Activated CD4-positive, CD25-positive, alpha-beta regulatory T cell (primary cell): ENCODE measurements at regions not wholly inside any gene's neighbourhood (a gene's known extent, or its start where the extent isn't known, plus 50 kb on each side); places are given as distances from the start of the nearest gene placed in this dataset.

Experiments
- DNase-seq, 4 experiments: peaks; one replicate each; lab custom pipeline; 2025; lab: John Stamatoyannopoulos, UW

- no peak for DNase-seq
Observed at GRCh38 chr3:68467465-68467864, 464.9 kb downstream of the TAFA4 start.

DNA sequence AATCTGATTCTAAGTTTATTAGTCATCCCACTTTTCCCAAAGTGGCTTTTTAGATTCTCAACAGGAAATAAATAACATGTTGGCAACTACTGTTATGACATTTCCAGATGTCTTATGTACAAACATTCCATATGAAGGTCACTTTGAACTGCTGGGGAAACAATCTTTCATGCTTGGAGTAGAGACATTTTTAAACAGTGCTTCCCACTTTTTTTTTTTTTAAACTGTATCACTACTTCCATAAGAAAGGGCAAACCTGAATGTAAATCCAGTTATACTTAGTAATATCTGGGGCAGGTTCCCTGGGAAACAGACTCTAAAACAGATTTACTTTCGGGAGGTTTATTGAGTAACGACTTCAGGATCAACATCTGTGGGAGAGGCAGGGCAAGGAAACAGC is 473.8 kb downstream of the TAFA4 start:
- no peak for DNase-seq

- no peak for DNase-seq
Observed at GRCh38 chr3:68448510-68449383, 483.6 kb downstream of the TAFA4 start.

DNA sequence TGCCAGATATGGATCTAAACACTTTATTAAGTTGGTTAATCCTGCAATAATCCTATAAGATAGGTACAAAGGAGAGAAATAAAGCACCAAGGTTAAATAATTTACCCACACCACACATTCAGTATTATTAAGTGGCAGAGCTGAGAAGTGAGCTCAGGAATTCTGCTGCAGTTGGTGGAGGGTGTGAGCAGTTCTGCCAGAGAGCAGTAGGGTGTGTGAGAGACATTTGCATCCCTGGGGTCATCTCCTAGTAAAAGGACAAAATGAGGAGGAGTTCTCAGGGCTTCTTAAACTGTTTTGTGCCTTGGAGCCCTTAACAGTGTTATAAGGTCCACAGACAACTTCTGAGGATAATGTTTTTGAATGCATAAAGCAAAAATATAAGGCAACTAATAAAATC is 484.5 kb downstream of the TAFA4 start:
- no peak for DNase-seq

DNA sequence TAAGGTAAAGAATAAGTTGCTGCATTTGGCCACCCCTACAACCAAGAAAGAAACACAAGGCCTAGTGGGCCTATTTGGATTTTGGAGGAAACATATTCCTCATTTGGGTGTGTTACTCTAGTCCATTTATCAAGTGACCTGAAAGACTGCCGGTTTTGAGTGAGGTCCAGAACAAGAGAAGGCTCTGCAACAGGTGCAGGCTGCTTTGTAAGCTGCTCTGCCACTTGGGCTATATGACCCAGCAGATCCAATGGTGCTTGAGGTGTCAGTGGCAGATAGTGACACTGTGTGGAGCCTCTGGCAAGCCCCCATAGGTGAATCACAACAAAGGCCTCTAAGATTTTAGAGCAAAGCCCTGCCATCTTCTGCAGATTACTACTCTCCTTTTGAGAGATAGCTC is 491.3 kb downstream of the TAFA4 start:
- DNase-seq, result no peak

GRCh38 chr3:68436619-68437401 is 495.5 kb downstream of the TAFA4 start:
- no peak for DNase-seq

- DNase-seq, result no peak
Observed at GRCh38 chr3:68428495-68428894, 503.9 kb downstream of the TAFA4 start.

DNA sequence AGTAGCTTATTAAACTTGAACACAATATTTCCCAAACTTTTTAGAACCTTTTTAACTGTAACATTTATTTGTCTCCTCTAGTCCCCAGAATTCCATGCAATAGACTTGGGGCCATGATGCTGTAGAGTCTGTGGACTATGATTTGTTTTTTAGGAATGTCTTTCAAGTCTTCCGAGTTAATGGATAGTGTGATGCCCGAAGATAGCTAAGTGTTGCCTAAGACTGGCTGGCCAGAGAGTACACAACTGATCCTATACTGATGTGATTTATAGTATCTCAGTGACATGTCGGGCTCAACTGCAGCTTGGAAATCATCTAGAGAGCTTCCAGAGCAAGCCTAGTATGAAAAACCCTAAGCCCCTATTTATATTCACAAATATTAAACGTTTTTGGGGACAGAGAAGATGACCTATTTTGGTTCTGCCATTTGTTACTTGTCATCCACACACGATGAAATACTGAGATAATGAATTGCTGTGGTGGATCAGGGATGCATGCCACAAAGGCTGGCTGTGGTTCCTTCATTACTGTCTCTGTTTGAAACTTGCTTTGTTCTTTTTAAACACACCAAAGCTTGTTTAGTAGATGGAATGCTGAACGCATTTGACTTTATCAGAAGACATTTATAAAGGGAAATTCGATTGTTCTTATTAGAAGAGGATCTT is 507.4 kb downstream of the TAFA4 start:
- DNase-seq, result no peak

DNA sequence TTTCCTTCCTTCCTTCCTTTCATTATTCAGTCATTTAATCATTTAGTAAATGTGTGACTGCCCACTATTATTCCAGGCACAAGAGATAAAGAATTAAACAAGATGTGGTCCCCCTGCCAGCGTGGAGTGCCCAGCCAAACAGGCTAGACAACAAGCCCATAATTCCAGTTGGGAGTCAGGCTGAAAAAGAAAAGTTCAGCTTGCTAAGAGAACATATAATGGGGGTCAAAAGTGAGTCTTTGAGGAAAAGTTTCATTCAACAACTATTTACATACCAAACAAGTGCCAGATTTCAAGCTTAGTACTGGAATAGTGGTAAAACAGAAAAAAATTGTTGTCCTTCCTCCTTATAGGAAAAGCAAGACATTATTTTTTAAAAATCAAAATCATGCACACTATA is 523.7 kb downstream of the TAFA4 start:
- no peak for DNase-seq

- no peak for DNase-seq
Observed at GRCh38 chr3:68403741-68404140, 528.6 kb downstream of the TAFA4 start.

DNA sequence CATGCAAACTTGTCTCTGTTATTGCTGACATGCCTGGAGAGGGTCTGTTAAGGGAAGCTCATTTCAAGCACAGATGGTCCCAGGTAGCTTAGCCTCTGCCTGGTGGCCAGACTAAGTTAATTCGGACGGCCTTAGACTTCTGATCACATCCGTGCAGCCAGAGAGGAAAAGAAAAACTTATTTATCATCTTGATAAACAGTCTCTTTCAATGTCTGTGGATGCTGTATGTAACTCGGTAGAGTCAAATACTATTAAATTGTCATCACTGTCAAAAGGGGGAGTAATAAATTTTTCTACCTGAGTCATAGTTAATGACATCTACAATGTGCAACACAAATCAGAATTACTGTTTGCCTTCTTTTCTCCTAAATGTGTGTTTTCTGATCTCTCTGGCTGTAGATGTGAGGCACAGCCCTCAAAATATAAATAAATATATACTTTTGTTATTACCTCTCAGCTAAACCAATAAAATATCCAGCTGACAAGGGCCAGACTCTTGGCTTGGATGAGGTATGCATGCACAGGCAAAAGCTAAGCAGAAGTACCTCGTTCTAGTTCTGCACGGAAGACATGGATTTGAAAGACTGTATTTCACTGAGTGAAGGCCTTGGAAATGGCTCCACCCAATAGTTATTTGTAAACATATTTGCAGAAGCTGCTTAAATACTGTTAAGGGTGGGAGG is 530.0 kb downstream of the TAFA4 start:
- DNase-seq, result no peak

- no peak for DNase-seq
Observed at GRCh38 chr3:68378631-68379030, 553.7 kb downstream of the TAFA4 start.

DNA sequence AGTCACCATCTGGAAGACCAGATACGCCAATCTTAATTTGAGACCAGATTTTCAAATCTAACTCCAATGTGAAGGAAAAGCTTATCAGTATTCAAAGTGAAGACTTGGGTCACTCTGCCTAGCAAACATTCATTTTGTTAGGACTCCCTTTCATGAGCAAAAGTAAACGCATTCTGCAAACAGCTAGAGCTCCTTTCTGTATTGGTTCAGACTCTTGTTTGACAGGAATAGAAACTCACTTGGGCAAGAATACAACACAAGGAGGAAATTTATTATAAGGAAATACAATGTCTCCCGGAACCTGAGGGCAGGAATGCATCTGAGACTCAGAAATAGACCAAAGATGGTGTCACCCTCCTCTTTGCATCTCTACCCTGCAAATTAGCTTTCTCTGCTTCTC is 558.6 kb downstream of the TAFA4 start:
- no peak for DNase-seq

GRCh38 chr3:68363796-68364195 is 568.6 kb downstream of the TAFA4 start:
- no peak for DNase-seq

- no peak for DNase-seq
Observed at GRCh38 chr3:68360492-68360891, 571.9 kb downstream of the TAFA4 start.

DNA sequence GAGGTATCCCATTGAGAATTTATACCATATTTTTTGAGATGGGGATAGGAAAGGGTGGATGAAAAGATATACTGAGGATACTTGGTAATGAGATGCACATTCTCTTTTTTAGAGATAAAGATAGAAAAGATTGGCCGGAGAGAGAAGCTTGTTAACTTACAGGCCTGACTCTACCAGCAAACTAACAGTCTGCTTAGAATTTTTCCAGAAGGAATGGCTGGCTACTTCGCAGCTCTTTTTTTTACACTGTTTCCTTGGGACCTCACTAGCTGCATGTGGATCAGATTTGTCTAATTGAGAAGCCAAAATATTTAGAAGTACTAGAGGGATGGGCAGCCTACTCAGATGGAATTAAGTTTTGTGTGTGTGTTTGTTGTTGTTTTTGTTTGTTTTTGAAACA is 586.6 kb downstream of the TAFA4 start:
- no peak for DNase-seq

DNA sequence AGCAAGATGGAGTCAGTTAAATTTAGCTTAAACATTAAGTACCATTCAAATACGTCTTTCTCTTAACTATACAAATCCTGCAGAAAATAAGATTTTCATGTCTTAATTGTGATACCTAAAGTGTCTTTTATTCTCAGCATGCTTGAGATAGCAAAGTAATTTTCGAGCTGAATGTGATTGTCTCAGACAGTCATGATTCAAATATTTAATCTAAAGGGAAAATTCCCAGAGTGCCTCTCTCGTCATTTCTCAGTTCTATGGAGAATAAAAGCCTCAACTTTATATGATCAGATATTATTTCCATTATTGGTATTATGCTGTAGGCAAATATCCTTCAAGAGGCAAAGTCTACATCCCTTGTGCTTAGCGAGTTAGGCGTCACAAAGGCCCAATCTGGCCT is 589.9 kb downstream of the TAFA4 start:
- no peak for DNase-seq

DNA sequence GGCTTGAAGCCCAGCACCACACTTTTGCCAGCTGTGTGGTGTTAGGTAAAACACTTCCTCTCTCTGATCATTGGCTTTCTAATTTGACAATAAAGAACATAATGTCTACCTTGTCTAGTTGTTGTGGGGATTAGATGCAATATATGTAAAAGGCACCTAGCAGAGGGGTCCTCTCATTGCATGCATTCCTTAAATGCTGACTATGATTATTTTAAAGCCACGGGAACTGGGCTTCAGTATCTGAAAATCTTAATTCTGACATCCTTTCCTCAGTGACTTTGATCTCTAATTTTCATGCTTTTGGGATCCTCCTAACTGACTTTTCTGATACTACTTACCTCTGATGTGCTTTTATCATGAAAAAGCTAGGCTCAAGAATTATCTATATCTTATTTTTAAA is 596.3 kb downstream of the TAFA4 start:
- no peak for DNase-seq

GRCh38 chr3:68334367-68334986 is 597.9 kb downstream of the TAFA4 start:
- no peak for DNase-seq

GRCh38 chr3:68328049-68328448 is 604.3 kb downstream of the TAFA4 start:
- DNase-seq, result no peak

GRCh38 chr3:68315964-68316363 is 616.4 kb downstream of the TAFA4 start:
- DNase-seq, result no peak

DNA sequence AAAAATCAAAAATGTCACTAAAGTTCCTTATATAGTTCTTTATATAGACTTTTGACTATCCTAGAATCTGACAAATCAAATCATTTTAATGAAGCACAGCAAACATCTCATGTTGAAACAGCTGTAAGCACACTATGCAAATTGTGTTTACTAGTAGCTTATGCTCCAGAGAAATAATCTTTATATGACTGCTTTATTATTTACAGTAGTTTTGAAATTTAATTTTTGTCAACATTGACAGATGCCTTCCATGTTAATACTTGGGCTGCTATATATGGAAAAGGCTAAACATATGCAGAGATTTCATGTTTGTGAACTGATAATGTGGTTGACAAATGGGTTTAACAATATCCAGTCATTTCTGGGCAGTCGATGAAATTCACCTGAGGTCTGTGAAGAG is 616.8 kb downstream of the TAFA4 start:
- DNase-seq, result no peak
